GM12878 (cell line): ENCODE measurements at regions not wholly inside any gene's neighbourhood (a gene's known extent, or its start where the extent isn't known, plus 50 kb on each side); places are given as distances from the start of the nearest gene placed in this dataset.

Experiments used
- ATAC-seq: fragments of 200-7000 bp; cut with Tn5 transposase; 3 replicates; pipeline ENCODE4 v1.9.1; 2020; ENCODE audit warnings: mild to moderate bottlenecking, moderate library complexity
- BruUV-seq: library from RNA; stranded (reverse); fragments of 400-500 nt; replicated peaks from 2 replicates; lab custom pipeline; 2021; lab: Mats Ljungman, UMichigan
- CTCF ChIA-PET: fragments of 300-600 bp; sonication (Branson Sonifier 250); formaldehyde crosslinking; extraction: SDS; loops from one replicate; lab custom pipeline; 2021; ENCODE audit warnings: inconsistent platforms; lab: Yijun Ruan, JAX
- POLR2A ChIA-PET: fragments of 350-600 bp; formaldehyde crosslinking; extraction: SDS; loops from one replicate; lab custom pipeline; 2021; ENCODE audit warnings: inconsistent platforms; lab: Charles Lee
- RAD21 ChIA-PET: fragments of 300-600 bp; sonication (Branson Sonifier 250); formaldehyde crosslinking; loops from one replicate; lab custom pipeline; 2023; ENCODE audit warnings: antibody characterized with exemption; ENCODE audit not compliant: unreplicated experiment; lab: Charles Lee
- SMC1A ChIA-PET: fragments of 300-600 bp; sonication (Branson Sonifier 250); formaldehyde crosslinking; loops from one replicate; lab custom pipeline; 2023; ENCODE audit not compliant: unreplicated experiment, uncharacterized antibody; lab: Charles Lee
- DNase-seq: peaks from one replicate; pipeline ENCODE4 v3.0.0-alpha.2; 2011; ENCODE audit warnings: low read depth, low spot score
- FAIRE-seq: peaks from 3 replicates; lab custom pipeline; 2011; peaks lifted over from hg19 to GRCh38; lab: Jason Lieb, UNC
- H2AFZ ChIP-seq: 2 replicates; pipeline ENCODE4 v1.6.0; 2011; ENCODE audit warnings: low read depth, low read length, control low read depth; ENCODE audit not compliant: control insufficient read depth
- H3K27ac ChIP-seq: 2 replicates; pipeline ENCODE4 v1.5.1; 2011; ENCODE audit warnings: control low read depth; ENCODE audit not compliant: control insufficient read depth, insufficient read depth
- H3K27me3 ChIP-seq, 2 experiments: replicated peaks in 1 of 2; 2 replicates each; pipeline versions ENCODE4 v1.6.0 to v1.6.1; 2011; ENCODE audit warnings: low read length in 1 of 2; ENCODE audit not compliant: control insufficient read depth in 2 of 2, insufficient read depth in 2 of 2
- H3K36me3 ChIP-seq, 2 experiments: 2 replicates each; pipeline ENCODE4 v1.5.1; 2011; ENCODE audit warnings: low read length in 1 of 2; ENCODE audit not compliant: control insufficient read depth in 2 of 2, insufficient read depth in 2 of 2
- H3K4me1 ChIP-seq: 2 replicates; pipeline ENCODE4 v1.6.1; 2011; ENCODE audit warnings: mild to moderate bottlenecking, low read length, moderate library complexity, mixed read lengths; ENCODE audit not compliant: control insufficient read depth, insufficient read depth
- H3K4me2 ChIP-seq: 2 replicates; pipeline ENCODE4 v1.6.0; 2011; ENCODE audit warnings: control low read depth; ENCODE audit not compliant: control insufficient read depth, insufficient read depth
- H3K4me3 ChIP-seq: fragments of 200-600 bp; sonication (generic); 2 replicates; pipeline ENCODE4 v1.5.1; 2016
- H3K79me2 ChIP-seq: 2 replicates; pipeline ENCODE4 v1.6.0; 2011; ENCODE audit warnings: low read length; ENCODE audit not compliant: control insufficient read depth, insufficient read depth
- H3K9ac ChIP-seq: 2 replicates; pipeline ENCODE4 v1.8.0; 2011; ENCODE audit warnings: low read length, control low read depth, mixed read lengths; ENCODE audit not compliant: control insufficient read depth, insufficient read depth
- H3K9me3 ChIP-seq: replicated peaks from 3 replicates; pipeline ENCODE4 v1.5.1; 2011; ENCODE audit warnings: mild to moderate bottlenecking, low read length; ENCODE audit not compliant: control insufficient read depth, insufficient read depth
- H4K20me1 ChIP-seq: 2 replicates; pipeline ENCODE4 v1.6.0; 2011; ENCODE audit not compliant: control insufficient read depth, insufficient read depth
- ATF7 ChIP-seq: fragments of 450-650 bp; IDR thresholded peaks from 2 replicates; pipeline ENCODE4 v1.6.1; 2016; ENCODE audit warnings: low read depth, mild to moderate bottlenecking
- BCL11A ChIP-seq: IDR thresholded peaks from 2 replicates; pipeline ENCODE4 v1.6.1; 2011; ENCODE audit warnings: low read depth, low read length
- CHD1 ChIP-seq: IDR thresholded peaks from 2 replicates; pipeline ENCODE4 v1.6.1; 2012; ENCODE audit warnings: low read depth, low read length, improper control_type of control experiment
- CHD2 ChIP-seq: IDR thresholded peaks from 2 replicates; pipeline ENCODE4 v1.6.1; 2011; ENCODE audit warnings: low read depth, low read length, improper control_type of control experiment, borderline replicate concordance
- EZH2 ChIP-seq: IDR thresholded peaks from 2 replicates; pipeline ENCODE4 v1.6.1; 2012; ENCODE audit warnings: low read depth, mild to moderate bottlenecking, control low read depth, inconsistent platforms, low read length, borderline replicate concordance; ENCODE audit not compliant: control insufficient read depth
- FOS ChIP-seq: IDR thresholded peaks from 3 replicates; pipeline ENCODE4 v1.6.1; 2011; ENCODE audit warnings: borderline replicate concordance; ENCODE audit not compliant: insufficient read length; ENCODE audit errors: extremely low read depth
- GABPA ChIP-seq: IDR thresholded peaks from 2 replicates; pipeline ENCODE4 v1.6.1; 2014; ENCODE audit warnings: antibody characterized with exemption, low read depth, mild to moderate bottlenecking, inconsistent platforms
- IKZF1 ChIP-seq: fragments of 450-650 bp; conservative IDR thresholded peaks from 2 replicates; pipeline ENCODE4 v1.6.1; 2017; ENCODE audit warnings: antibody characterized with exemption, mild to moderate bottlenecking
- IKZF2 ChIP-seq, 2 experiments: fragments of 450-650 bp; IDR thresholded peaks; 2 replicates each; pipeline ENCODE4 v1.6.1; 2017; ENCODE audit warnings: mild to moderate bottlenecking in 2 of 2, moderate library complexity in 2 of 2
- JUND ChIP-seq: IDR thresholded peaks from 2 replicates; pipeline ENCODE4 v1.6.1; 2012; ENCODE audit warnings: low read depth, mild to moderate bottlenecking, low read length, improper control_type of control experiment, moderate library complexity
- MTA2 ChIP-seq: fragments of 450-650 bp; IDR thresholded peaks from 2 replicates; pipeline ENCODE4 v1.6.1; 2016; ENCODE audit warnings: low read depth, mild to moderate bottlenecking, moderate library complexity
- NBN ChIP-seq: fragments of 450-650 bp; IDR thresholded peaks from 2 replicates; pipeline ENCODE4 v1.6.1; 2016
- RB1 ChIP-seq: fragments of 450-650 bp; formaldehyde crosslinking; IDR thresholded peaks from 2 replicates; pipeline ENCODE4 v1.6.1; 2017; ENCODE audit warnings: mild to moderate bottlenecking, borderline replicate concordance
- SMAD5 ChIP-seq: IDR thresholded peaks from 2 replicates; pipeline ENCODE4 v1.6.1; 2016; ENCODE audit warnings: antibody characterized with exemption, low read depth
- SMARCA5 ChIP-seq: fragments of 450-650 bp; IDR thresholded peaks from 2 replicates; pipeline ENCODE4 v1.6.1; 2017; ENCODE audit warnings: mild to moderate bottlenecking
- SRF ChIP-seq, 2 experiments: IDR thresholded peaks; 2 replicates each; pipeline ENCODE4 v1.6.1; 2011; ENCODE audit warnings: low read depth in 2 of 2, low read length in 2 of 2, mild to moderate bottlenecking in 1 of 2, moderate library complexity in 1 of 2
- STAT1 ChIP-seq: fragments of 450-650 bp; conservative IDR thresholded peaks from 2 replicates; pipeline ENCODE4 v1.6.1; 2014; ENCODE audit warnings: antibody characterized with exemption, mild to moderate bottlenecking
- TCF12 ChIP-seq: IDR thresholded peaks from 2 replicates; pipeline ENCODE4 v1.6.1; 2011; ENCODE audit warnings: low read depth, mild to moderate bottlenecking, low read length
- WGBS: methylation state at CpG from one replicate; pipeline ENCODE4 v1.1.6; 2016; ENCODE audit warnings: low lambda C conversion rate; ENCODE audit not compliant: insufficient replicate concordance, insufficient coverage; ENCODE audit errors: missing lambda C conversion rate; 5-methylcytosine and 5-hydroxymethylcytosine counted together
- in situ Hi-C: fragments of 300-500 bp; cut with MboI; formaldehyde crosslinking; loops from 9 replicates; pipeline ENCODE4 v1.14.3; 2018; ENCODE audit warnings: mixed read lengths
- intact Hi-C: fragments of 100-400 bp; cut with micrococcal nuclease; formaldehyde crosslinking; loops from one replicate; pipeline ENCODE4 v1.14.2; 2022; ENCODE audit not compliant: unreplicated experiment
- TF ChIP-seq, protein P1 (sequence below): fragments of 450-650 bp; formaldehyde crosslinking; IDR thresholded peaks from 2 replicates; pipeline ENCODE4 v1.5.0; 2022; ENCODE audit warnings: mild to moderate bottlenecking, missing genetic modification characterization
- TF ChIP-seq, protein P2 (sequence below): fragments of 450-650 bp; IDR thresholded peaks from 2 replicates; pipeline ENCODE4 v1.6.1; 2017; ENCODE audit warnings: antibody characterized with exemption, mild to moderate bottlenecking, moderate library complexity

DNA sequence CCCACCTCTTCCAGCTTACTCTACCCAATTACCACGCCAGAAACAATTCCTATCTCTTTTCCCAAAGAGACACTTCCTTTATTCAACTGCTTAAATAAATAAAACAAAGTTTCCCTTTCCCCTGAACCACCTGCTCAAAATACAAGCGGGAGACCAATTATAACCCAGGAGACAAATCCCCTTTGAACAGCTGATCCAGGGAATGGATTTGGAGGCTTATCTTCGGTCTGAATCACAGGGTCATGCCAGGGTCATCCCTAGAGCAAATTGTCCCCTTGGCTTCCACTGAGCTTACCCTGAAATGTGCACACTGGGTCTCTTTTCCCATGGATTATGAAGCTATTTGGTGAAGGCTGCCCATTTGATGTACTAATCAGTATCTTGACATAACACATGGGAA lies 99.9 kb upstream of the JAZF1 start:
- no peak for TF ChIP-seq CHD2
- TF ChIP-seq RB1: no peak
- TF ChIP-seq, protein P1, sequence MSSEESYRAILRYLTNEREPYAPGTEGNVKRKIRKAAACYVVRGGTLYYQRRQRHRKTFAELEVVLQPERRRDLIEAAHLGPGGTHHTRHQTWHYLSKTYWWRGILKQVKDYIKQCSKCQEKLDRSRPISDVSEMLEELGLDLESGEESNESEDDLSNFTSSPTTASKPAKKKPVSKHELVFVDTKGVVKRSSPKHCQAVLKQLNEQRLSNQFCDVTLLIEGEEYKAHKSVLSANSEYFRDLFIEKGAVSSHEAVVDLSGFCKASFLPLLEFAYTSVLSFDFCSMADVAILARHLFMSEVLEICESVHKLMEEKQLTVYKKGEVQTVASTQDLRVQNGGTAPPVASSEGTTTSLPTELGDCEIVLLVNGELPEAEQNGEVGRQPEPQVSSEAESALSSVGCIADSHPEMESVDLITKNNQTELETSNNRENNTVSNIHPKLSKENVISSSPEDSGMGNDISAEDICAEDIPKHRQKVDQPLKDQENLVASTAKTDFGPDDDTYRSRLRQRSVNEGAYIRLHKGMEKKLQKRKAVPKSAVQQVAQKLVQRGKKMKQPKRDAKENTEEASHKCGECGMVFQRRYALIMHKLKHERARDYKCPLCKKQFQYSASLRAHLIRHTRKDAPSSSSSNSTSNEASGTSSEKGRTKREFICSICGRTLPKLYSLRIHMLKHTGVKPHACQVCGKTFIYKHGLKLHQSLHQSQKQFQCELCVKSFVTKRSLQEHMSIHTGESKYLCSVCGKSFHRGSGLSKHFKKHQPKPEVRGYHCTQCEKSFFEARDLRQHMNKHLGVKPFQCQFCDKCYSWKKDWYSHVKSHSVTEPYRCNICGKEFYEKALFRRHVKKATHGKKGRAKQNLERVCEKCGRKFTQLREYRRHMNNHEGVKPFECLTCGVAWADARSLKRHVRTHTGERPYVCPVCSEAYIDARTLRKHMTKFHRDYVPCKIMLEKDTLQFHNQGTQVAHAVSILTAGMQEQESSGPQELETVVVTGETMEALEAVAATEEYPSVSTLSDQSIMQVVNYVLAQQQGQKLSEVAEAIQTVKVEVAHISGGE (CRISPR knock-in tag): no peak
- TF ChIP-seq IKZF2 (IDR thresholded peaks at IDR 0.05): no peak
- no peak for TF ChIP-seq CHD1
- no peak for TF ChIP-seq BCL11A
- no peak for TF ChIP-seq TCF12
- TF ChIP-seq SMARCA5: no peak
- TF ChIP-seq EZH2: no peak
- no peak for TF ChIP-seq MTA2
- TF ChIP-seq, protein P2, sequence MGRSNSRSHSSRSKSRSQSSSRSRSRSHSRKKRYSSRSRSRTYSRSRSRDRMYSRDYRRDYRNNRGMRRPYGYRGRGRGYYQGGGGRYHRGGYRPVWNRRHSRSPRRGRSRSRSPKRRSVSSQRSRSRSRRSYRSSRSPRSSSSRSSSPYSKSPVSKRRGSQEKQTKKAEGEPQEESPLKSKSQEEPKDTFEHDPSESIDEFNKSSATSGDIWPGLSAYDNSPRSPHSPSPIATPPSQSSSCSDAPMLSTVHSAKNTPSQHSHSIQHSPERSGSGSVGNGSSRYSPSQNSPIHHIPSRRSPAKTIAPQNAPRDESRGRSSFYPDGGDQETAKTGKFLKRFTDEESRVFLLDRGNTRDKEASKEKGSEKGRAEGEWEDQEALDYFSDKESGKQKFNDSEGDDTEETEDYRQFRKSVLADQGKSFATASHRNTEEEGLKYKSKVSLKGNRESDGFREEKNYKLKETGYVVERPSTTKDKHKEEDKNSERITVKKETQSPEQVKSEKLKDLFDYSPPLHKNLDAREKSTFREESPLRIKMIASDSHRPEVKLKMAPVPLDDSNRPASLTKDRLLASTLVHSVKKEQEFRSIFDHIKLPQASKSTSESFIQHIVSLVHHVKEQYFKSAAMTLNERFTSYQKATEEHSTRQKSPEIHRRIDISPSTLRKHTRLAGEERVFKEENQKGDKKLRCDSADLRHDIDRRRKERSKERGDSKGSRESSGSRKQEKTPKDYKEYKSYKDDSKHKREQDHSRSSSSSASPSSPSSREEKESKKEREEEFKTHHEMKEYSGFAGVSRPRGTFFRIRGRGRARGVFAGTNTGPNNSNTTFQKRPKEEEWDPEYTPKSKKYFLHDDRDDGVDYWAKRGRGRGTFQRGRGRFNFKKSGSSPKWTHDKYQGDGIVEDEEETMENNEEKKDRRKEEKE: no peak
- TF ChIP-seq SMAD5: no peak
- no peak for TF ChIP-seq FOS
- no peak for TF ChIP-seq ATF7
- no peak for TF ChIP-seq IKZF1
- TF ChIP-seq SRF (IDR thresholded peaks at IDR 0.05; ENCODE audit: low read depth in 2 of 2, low read length in 2 of 2): no peak
- no peak for TF ChIP-seq JUND
- TF ChIP-seq GABPA: no peak
- TF ChIP-seq NBN: no peak
- TF ChIP-seq STAT1: no peak
- ChIA-PET SMC1A (no interaction called here), RAD21 (no interaction called here), CTCF (no interaction called here), POLR2A (no interaction called here)
- no peak overlapping the region for H3K4me3 ChIP-seq
- no TSS peak for BruUV-seq
- FAIRE-seq (no peak), DNase-seq (no peak), ATAC-seq (no peak)
- no peaks in the 10 kb centered on the region for H3K4me1 ChIP-seq
- in situ Hi-C loops: no loop called here
- no peak overlapping the region for H3K9ac ChIP-seq
- no peaks in the 10 kb centered on the region; a peak in 1 of 4 replicates for H3K27me3 ChIP-seq
- H3K36me3 ChIP-seq: no peaks in the 10 kb centered on the region
- H3K9me3 ChIP-seq: no peaks in the 10 kb centered on the region
- H2AFZ ChIP-seq: no peak overlapping the region
- H3K27ac ChIP-seq: no peak overlapping the region
- intact Hi-C loops: no loop called here
- no peaks in the 10 kb centered on the region for H3K79me2 ChIP-seq
- WGBS: 27% methylated on average over 3 of the region's 3 CpGs
- no peaks in the 10 kb centered on the region for H4K20me1 ChIP-seq
- H3K4me2 ChIP-seq: no peak overlapping the region
